Mucosa of descending colon (tissue), 3 donors: ENCODE measurements at regions not wholly inside any gene's neighbourhood (a gene's known extent, or its start where the extent isn't known, plus 50 kb on each side); places are given as distances from the start of the nearest gene placed in this dataset.

Source experiments
- ATAC-seq: fragments of 200-7000 bp; cut with Tn5 transposase; one replicate; pipeline ENCODE4 v1.9.1; 2020; ENCODE audit warnings: mild to moderate bottlenecking, moderate library complexity
- DNase-seq, 3 donors: peaks; one replicate each; pipeline ENCODE4 v3.0.0-alpha.2; 2020
- H3K36me3 ChIP-seq: fragments of 200-600 bp; one replicate; pipeline ENCODE4 v1.8.0; 2021; ENCODE audit warnings: low read depth, mild to moderate bottlenecking
- H3K4me1 ChIP-seq: fragments of 200-600 bp; one replicate; pipeline ENCODE4 v1.8.0; 2021; ENCODE audit warnings: low read depth, mild to moderate bottlenecking
- H3K4me3 ChIP-seq: fragments of 200-600 bp; one replicate; pipeline ENCODE4 v1.8.0; 2021; ENCODE audit warnings: mild to moderate bottlenecking
- H3K9me3 ChIP-seq: fragments of 200-600 bp; one replicate; pipeline ENCODE4 v1.8.0; 2021; ENCODE audit warnings: mild to moderate bottlenecking
- CTCF ChIP-seq: fragments of 200-600 bp; IDR thresholded peaks from one replicate; pipeline ENCODE4 v1.8.0; 2022; ENCODE audit warnings: antibody characterized with exemption, mild to moderate bottlenecking
- intact Hi-C, 2 donors: fragments of 100-400 bp; cut with DNase I in 1 of 2; cut with micrococcal nuclease in 1 of 2; formaldehyde crosslinking; loops; one replicate each; pipeline versions ENCODE4 v1.11.0 to v1.11.1; 2022; cut with DNase I, micrococcal nuclease
- donor health status: DM: no; HTN: no; CAD: no; lungs with moderate emphysema.
- donor health status: DM: no; HTN: no; CAD: no.
- donor health status: DM: no; HTN: yes; CAD: no.

- ATAC-seq (no peak), DNase-seq (no peak)
- TF ChIP-seq CTCF: no peak
- Histone ChIP-seq H3K4me3 (no peak overlapping the region), H3K36me3 (no peaks in the 10 kb centered on the region), H3K4me1 (no peaks in the 10 kb centered on the region), H3K9me3 (no peaks in the 10 kb centered on the region)
- intact Hi-C loops: no loop called here
Measured at GRCh38 chr4:180086480-180087190, 2156.6 kb upstream of the TENM3 start.

GRCh38 chr4:180098586-180098985 lies 2144.6 kb upstream of the TENM3 start:
- DNase-seq (no peak), ATAC-seq (no peak)
- no peaks in the 10 kb centered on the region for H3K36me3 ChIP-seq
- intact Hi-C loops: no loop called here
- no peaks in the 10 kb centered on the region for H3K9me3 ChIP-seq
- TF ChIP-seq CTCF: no peak
- H3K4me1 ChIP-seq: no peaks in the 10 kb centered on the region
- H3K4me3 ChIP-seq: no peak overlapping the region

GRCh38 chr4:180099957-180100356 lies 2143.2 kb upstream of the TENM3 start:
- Histone ChIP-seq H3K4me1 (no peaks in the 10 kb centered on the region), H3K4me3 (no peak overlapping the region), H3K36me3 (no peaks in the 10 kb centered on the region), H3K9me3 (no peaks in the 10 kb centered on the region)
- TF ChIP-seq CTCF: no peak
- intact Hi-C loops: no loop called here
- ATAC-seq (no peak), DNase-seq (no peak)

GRCh38 chr4:180100433-180101344 lies 2142.5 kb upstream of the TENM3 start:
- no peak for ATAC-seq
- intact Hi-C loops: no loop called here
- no peaks in the 10 kb centered on the region for H3K4me1 ChIP-seq
- DNase-seq: peak in 1 of 3 donors; percentile 17
- TF ChIP-seq CTCF: no peak
- no peaks in the 10 kb centered on the region for H3K36me3 ChIP-seq
- no peak overlapping the region for H3K4me3 ChIP-seq
- H3K9me3 ChIP-seq: no peaks in the 10 kb centered on the region

GRCh38 chr4:180101348-180102083 lies 2141.7 kb upstream of the TENM3 start:
- no peak for TF ChIP-seq CTCF
- intact Hi-C loops: no loop called here
- Histone ChIP-seq H3K4me1 (no peaks in the 10 kb centered on the region), H3K36me3 (no peaks in the 10 kb centered on the region), H3K4me3 (no peak overlapping the region), H3K9me3 (no peaks in the 10 kb centered on the region)
- DNase-seq: peak in 1 of 3 donors; percentile 30
- ATAC-seq: no peak
